NCI-H524 treated with DMSO at 0.1 percent for 48 hours (cell line): ENCODE measurements at regions not wholly inside any gene's neighbourhood (a gene's known extent, or its start where the extent isn't known, plus 50 kb on each side); places are given as distances from the start of the nearest gene placed in this dataset.

Experiments
- DNase-seq: peaks from one replicate; lab custom pipeline; 2025; lab: John Stamatoyannopoulos, UW

DNA sequence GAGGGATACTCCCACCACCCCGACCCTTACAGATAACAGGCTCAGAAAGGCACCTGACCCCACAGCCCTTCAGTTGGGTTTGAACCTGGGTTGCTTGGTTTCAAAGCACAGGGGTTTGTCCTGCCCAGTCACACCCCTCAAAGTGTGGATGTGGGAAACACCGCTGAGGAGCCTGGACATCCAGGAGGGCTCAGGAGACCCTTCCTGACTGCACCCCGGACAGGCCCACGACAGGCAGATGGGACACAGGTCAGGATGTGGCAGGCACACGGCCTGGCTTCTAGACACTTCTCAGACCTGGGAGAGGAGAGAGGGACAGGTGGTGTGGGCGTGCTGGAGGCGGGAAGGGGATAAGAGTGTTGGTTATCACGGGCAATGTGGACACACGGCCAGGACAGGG lies 932.3 kb downstream of the BRD1 start:
- DNase-seq: no peak

DNA sequence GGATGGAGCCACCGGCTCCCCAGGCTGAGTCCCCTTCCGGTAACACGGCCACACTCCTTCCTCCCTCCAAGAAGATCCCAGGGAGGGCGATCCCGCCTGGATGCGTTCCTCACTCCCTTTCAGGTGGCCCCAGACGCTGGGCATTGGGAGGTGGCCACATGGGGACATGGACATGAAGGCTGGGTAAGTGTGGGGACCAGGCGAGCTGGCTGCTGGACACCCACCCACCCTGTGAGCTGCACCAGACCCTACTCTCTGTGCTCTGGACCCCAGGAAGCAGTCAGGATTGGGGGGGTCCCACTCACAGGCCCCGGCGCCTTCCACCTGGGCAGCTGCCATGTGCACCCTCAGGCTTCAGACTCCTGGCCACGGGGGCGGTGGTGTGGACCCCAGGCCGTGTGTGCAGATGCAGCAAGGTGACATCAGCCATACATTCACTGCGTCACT lies 932.8 kb downstream of the BRD1 start:
- DNase-seq: no peak

DNA sequence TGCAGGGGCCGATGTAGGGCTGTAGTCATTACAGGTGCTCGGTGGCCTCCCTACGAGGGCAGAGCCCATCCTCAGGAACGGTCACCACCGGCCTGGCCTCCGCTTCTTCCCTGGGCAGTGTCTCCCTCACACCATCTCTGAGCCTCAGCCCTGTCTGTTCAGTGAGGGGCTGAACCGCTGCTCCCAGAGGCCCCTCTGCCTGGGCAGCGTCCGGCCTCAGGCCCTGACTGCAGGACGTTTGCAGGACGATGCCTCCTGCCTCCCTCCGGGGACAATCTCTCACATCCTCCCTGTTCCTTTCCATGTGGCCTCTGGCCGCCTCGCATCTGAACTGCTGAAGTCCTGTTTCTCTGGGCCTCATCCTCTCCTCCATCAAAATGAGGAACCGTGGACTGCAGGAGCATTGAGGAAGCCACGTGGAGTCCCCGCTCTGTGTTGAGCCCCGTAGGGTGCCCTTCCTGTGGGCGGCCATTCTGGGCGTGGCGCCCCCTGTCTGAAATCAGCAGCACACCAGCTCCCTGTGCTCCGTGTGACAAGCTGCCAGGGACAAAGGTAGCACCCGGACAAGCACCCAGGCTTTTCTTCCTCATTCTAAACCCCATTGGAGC lies 933.5 kb downstream of the BRD1 start:
- DNase-seq: no peak

DNA sequence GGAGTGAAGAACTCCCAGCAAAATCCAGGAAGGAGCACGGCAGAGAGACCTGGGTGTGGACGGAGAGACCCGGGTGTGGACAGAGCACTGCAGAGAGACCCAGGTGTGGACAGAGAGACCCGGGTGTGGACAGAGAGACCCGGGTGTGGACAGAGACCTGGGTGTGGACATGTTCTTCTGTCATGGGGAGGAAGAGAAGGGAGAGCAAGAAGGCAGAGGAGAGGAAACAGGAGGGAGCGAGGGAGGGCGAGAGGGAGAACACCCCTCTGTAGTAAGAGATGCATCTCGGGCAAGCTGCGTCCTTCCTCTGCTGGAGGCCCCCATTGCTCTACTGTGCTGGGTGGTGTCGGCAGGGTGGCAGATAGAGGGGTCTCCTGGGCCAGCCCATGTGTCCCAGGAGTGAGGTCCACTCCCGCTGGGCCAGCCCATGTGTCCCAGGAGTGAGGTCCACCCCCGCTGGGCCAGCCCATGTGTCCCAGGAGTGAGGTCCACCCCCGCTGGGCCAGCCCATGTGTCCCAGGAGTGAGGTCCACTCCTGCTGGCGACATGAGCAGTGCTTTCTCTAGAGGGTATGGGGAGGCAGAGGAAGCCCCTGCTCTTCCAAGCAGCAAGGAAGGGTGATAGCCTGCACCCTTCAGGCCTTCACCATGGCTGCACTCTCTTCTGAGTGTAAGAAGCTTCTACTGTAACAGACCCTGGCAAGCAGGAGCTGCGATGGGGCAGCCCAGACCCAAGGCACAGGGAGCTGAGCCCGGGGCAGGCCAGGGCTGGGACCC lies 934.2 kb downstream of the BRD1 start:
- no peak for DNase-seq

DNA sequence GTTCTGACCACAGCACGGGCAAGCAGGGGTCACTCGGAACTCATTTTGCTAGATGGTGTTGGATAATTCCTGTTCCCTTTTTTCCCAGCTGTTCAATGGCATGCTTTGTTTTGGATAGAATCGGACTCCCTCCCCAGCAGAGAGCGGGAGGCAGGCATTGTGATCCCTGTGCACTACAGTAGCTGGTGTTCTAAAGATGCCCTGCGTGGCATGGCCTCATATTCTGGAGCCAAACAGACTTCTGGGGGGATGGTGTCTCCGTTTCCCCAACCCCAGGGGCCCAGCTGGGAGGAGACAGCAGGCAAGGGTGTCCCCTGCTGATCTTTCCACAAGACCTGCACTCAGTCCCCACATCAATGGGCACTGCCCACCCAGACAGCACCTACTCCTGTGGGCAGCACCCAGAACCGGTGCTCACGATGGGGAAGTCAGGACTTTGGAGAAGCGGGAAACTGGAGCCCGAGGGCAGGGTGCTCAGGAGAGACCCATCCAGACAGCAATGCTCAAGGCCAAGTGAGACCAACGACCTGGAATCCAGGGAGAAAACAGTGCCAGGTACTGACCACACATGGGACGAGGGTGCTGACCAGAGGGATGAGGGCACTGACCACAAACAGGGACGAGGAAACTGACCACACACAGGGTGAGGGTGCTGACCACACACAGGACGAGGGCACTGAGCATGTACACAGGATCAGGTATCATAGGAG lies 934.9 kb downstream of the BRD1 start:
- no peak for DNase-seq

DNA sequence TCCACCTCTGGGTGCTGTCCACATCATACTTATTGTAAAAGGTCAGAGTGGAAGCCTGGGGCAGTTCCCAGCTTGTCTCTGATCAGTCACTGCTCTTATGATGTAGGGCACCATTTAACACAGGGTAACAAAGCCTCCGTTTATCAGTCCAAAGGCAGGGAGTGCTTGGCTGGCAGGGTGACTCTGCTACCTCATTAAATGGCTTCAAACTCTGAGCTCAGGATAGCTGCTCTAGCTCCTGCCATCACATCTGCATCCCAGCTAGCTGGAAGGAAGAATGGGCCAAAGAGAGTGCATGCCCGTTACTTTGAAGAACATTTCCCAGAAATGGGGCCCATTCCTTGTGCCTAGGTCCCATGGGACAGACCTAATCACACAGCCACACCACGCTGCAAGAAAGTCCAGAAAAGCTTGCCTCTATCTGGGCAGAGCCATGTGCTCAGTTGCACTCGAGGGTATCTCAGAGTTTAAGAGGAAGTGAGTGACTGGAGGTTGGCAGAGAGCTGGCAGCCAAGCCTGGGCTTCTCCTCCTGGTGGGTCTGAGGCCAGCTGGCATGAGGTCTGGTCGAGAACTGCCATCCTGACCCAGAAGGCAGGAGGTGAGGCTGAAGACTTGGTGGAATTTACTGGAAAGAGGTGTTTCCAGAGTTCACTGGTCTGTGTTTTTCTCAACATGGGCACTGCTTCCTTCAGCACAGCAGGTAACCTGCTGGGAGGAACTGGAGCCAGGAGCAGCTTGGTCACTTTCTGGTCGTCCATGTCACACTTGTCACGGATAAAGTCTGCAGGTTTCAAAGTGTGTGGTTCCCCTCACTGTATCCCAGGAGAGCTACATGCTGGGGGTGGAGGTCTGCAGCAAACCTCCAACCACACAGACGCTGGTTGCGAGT lies 935.7 kb downstream of the BRD1 start:
- no peak for DNase-seq

DNA sequence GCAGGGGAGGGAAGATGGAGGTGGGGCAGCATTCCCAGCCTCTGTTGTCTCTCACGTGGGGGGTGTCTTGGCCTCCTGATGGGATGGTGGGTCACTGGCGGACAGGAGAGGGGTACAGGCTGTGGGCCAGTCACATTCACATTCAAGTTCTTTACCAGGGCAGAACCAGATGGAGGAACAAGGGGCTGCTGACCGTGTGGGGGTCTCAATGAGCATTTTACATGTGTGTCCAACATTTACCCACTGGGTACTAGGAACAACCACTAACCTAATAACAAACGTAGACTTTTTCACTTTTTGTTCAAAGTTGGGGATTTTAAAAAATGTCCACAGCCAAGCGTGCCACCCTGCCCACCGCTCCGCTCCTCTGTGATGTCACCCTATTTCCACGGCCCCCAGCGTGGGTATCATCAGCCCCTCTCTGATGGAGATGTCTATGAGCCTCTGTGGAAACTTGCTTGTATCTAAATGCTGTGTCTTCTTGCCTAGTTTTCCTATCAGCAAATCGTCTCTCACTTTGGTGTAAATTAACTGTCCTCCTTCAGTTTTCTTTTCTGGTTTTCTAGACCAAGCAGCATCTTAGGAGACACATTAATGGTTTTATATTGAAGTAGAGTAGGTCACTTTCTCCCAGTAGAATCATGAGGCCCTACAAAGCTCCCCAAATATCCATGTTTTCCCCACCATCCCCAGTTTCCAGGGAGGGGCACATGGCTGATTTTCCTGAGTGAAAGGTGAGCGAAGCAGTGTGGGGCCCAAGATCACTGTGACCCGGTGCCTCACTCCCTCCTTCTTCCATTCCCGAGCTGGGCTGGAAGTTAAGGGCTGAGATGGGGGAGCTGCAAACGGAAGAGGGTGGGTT lies 936.7 kb downstream of the BRD1 start:
- DNase-seq: no peak

DNA sequence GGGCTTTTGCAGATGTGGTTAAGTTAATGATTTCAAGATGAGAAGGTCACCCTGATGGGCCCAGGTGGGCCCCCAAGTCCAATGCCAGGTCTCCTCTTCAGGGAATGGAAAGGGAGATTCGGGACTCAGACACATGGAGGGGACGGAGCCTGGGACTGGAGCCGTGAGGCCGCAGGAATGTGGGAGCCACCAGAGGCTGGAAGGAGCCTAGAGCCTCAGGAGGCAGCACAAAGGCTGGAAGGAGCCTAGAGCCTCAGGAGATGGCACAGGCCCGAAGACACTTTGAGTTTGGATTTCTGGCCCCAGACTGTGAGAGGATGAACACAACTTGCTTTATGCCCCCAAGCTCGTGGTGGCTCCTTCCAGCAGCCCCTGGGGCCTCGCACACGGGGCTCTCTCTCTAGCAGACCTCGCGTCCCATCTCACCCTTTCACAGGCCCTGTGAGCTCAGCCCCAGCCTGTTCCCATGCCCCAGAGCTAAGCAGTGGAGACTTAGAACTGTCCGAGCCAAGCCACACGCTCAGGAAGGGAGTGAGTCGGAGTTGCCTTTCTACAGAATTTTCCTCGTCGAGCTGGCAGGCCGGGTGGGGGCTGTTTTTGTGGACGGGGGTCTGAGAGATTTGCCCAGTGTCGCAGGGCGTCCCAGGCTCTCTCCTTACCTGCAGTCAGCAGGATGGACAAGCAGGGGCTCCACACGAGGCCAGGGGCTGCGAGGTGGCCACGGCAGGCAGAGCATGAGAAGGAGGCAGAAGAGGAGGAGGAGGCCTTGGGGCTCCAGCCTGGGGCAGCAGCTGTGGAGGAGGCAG lies 937.6 kb downstream of the BRD1 start:
- no peak for DNase-seq

DNA sequence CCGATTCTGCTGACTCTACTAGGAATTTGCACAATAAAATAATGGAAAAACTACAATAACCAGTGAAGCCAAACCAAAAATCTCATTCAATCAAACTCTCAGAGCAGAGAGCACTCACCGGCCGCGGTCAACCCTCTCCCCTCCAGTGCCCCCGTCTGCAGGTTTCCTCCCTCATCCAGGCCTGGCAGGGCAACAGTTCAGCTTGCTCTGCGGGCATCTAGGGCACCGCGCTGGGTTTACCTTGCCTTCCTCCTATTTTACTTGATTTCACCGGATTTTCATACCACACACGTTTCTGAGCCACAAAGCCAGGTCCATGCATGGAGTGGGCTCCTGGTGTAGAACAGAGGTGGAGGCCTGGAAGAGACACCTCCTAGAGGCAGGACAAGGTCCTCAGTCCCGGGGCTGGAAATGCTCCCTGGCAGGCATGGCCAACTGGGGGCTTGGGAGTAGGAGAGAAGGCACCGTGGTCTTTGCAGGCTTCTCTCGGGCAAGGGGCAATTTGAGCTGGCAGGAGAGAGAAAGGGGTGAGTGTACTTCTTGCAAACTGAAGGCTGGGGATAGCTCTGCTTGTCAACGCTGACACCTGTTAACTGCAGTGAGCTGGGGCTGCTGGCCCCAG lies 938.4 kb downstream of the BRD1 start:
- DNase-seq: no peak

DNA sequence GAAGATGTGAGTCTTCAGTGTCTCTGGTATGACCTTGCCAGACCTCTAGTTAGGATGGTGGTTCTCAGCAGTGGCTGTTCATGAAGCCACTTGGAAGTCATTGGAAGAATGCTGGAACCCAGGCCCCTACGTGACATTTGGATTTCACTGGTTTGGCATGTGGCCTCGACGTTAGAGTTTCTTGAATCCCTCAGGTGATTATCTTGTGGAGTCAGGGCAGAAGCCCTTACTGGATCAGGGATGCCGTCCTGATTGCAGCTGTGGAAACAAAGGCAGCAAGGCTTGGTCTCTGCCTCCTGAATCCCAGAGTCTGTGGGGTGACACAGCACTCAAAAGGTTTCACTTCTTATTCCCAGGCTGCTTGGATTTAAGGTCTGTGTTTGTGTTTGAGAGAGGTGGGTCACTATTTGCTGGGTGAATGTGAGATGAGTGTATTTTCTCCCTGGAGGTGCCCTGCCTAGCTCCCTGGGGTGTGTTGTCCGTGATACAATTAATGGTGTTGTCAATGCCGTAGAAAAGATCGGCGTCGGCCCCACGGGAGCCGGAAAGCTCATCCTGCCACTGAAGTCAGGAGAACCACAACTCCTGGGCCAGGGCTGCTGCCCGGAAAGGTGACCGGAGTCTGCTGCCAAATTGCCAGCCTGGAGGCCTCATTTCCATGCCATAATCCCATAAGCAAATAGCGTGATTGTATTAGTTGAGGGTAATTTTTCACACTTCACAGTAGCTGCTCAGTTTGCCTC lies 939.0 kb downstream of the BRD1 start:
- no peak for DNase-seq

DNA sequence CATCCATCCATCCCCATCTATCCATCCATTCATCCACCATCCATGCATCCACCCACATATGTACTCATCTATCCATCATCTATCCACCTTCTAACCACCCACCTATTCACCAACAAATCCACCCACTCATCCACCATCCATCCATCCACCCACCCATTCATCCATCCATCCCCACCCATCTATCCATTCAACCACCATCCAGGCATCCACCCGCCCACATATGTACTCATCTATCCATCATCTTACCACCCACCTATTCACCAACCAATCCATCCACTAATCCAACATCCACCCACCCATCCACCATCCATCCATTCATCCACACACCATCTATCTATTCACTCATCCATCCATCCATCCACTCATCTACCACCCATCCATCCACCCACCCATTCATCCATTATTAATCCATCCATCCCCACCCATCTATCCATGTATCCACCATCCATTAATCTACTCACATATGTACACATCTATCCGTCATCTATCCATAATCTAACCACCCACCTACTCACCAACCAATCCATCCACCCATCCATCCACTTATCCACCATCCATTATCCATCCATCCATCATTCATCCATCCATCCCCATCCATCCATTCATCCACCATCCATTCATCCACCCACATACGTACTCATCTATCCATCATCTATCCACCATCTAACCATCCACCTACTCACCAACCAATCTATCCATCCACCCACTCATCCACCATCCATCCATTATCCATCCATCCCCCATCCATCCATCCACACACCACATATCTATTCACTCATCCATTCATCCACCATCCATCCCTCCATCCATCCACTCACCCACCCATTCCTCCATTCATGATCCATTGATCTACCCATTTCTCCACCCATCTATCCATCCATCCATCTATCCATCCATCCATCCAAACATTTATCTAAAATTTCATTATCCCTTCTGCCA lies 940.0 kb downstream of the BRD1 start:
- DNase-seq: no peak

DNA sequence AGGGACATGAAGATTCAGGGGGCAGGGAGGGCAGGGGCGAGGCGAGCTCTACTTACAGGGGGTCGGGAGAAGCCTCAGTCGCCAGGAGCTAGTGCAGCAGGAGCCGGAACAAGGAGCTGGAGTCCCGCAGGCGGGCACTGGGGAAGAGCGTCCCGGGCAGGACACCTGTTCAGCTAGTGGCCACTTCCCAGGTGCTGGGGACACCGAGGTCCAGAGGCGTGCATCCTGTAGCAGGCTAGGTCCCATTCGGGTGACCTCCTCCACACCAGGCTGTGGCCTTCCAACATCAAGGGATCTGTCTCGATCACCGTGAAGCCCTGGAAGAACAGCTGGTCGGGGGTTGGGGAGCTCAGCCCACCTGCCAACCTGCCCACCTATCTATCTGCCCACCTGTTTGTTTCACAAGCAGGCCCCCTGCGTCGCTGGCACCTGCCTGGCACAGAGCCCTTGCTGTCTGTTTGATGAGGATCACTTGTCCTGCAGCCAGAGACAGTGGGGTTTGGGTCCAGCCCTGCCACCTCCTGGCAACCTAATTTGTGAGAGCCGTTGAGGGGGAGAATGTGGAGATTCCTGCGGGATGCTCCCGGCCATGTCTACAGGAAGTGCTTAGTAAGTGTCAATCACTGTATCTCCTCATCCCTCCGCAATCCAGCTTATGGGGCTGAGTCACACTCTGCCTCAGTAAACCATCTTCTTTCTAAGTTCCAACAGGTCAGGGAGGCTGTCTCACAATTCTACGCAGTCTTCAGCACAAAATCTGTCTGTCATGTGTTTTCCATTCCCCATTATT lies 940.9 kb downstream of the BRD1 start:
- DNase-seq: no peak

DNA sequence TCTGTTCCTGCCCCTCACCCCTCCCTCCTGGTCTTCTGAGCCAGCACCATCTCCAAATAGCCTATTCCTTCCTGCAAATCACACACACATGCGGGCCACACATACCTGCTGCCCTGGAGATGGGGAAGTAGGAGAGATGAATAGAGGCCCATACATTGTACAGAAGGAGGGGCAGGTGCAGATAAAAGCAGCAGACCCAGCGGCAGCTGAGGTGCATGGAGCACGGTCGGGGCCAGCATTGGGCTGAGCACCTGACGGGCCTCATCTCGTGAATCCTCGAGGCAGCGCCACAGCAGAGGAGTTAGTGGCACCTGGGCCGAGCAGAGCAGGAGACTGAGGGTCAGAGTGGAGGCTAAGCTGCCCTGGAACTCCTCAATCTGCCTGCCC lies 941.8 kb downstream of the BRD1 start:
- no peak for DNase-seq

DNA sequence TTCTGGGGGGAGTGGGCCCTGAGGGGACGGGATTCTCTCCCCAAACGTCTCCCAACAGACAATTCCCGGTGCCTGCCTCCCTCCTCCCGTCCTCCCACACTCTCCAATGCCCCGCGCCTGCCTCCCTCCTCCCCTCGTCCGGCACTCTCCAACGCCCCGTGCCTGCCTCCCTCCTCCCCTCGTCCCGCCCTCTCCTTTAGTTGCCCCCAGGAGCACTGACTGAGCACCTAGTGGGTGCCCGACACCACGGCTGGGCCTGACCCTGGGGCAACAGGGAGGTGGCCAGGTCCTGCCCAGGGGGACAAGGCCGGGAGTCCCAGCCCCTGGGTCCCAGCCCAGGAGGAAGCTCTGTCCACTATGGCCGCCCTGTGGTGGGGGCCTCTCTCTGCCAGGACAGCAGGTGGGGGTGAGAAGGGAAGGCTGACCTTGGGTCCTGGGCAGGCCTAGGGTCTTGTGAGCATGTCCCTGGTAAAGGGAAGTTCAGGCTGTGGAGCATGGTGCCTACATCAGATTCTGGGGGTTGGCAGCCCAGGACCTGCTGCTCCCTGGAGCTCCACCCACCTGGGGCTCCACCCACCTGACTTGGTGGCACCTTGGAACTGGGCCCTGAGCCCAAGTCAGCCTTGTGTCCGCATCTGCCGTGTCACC lies 942.3 kb downstream of the BRD1 start:
- DNase-seq: no peak

DNA sequence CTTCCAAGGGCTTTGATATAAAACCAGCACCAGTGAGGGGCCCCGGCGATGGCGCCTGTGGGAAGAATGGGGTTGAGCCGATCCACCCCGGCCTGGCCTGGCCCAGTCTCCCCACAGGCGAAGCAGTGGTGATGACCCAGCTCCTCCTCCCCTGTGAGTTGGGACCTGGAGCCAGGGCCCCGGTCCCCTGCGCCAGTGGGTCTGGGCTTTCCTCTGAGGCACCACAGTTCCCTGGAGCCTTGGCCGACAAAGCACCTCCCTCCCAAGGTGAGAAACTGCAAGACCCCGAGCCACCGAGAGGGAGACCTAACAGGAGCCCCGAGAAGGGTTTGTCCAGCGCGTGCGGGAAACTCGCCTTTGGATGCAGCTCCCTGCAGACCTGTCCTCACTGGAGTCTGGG lies 942.9 kb downstream of the BRD1 start:
- DNase-seq: no peak

DNA sequence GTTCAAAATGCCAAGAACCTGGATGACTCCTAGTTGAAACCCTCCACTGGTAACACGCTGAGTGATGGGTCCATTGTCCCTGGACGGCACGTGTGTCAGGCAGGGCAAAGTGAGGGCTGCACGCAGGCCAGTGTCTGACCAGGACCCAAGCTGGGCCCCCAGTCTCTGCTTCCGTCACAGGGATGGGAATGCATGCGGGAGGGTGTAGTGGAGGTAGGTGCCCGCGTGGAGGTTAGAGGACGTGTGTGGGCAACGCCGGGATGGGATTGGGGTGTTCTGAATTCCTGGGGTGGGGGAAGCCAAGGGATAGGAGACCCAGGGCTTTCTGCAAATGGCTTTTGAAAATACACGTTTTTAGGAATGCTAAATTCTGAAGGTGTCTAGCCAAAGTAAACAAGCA lies 943.3 kb downstream of the BRD1 start:
- no peak for DNase-seq
